HFFc6 (cell line): ENCODE measurements at regions not wholly inside any gene's neighbourhood (a gene's known extent, or its start where the extent isn't known, plus 50 kb on each side); places are given as distances from the start of the nearest gene placed in this dataset.
"Not testable (repeated sequence)": the region's sequence is repeated elsewhere in the genome, so short reads cannot be mapped to it uniquely, and the experiment has no call there.

ENCODE experiments used
- DNase-seq: peaks from one replicate; pipeline ENCODE4 v3.0.0-alpha.2; 2018
- H3K27ac Mint-ChIP-seq: 2 replicates; pipeline ENCODE4 v1.8.0; 2020; ENCODE audit warnings: mild to moderate bottlenecking, mixed read lengths
- H3K27me3 Mint-ChIP-seq: 2 replicates; pipeline ENCODE4 v1.8.0; 2021; ENCODE audit warnings: mild to moderate bottlenecking, moderate library complexity, mixed read lengths; ENCODE audit not compliant: insufficient read depth
- H3K36me3 Mint-ChIP-seq: 2 replicates; pipeline ENCODE4 v1.8.0; 2021; ENCODE audit warnings: low read depth, mixed read lengths
- H3K4me1 Mint-ChIP-seq: 2 replicates; pipeline ENCODE4 v1.8.0; 2020; ENCODE audit warnings: low read depth, mixed read lengths
- H3K4me3 Mint-ChIP-seq: 2 replicates; pipeline ENCODE4 v1.8.0; 2020; ENCODE audit warnings: mild to moderate bottlenecking, moderate library complexity, mixed read lengths
- H3K9me3 Mint-ChIP-seq: 2 replicates; pipeline ENCODE4 v1.8.0; 2020; ENCODE audit warnings: mild to moderate bottlenecking, mixed read lengths
- CTCF ChIP-seq: fragments of 200-600 bp; sonication (generic); IDR thresholded peaks from 2 replicates; pipeline ENCODE4 v1.5.0; 2021; ENCODE audit warnings: antibody characterized with exemption, mild to moderate bottlenecking

DNA sequence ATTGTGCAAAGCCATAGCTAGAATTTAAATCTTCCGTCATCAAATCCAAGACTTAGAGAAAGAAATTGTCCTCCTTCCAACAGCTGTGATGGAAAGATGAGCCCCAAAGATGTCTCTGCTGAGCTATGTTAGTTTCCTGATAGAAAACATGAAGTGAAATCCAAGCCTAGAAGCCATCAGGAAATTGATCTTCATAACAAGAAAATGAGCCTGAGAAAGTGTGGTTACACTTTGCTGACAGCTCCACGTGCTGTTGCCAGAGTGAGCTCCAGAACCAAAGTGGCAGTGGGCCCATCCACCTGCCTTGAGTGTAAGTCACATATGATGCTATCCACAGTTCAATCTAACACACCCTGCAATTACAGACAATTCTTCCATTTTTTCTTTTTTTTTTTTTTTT lies 58.0 kb upstream of the UBASH3B start:
- no peak for TF ChIP-seq CTCF
- Mint-ChIP-seq H3K9me3 (no peaks in the 10 kb centered on the region), H3K27ac (no peak overlapping the region), H3K27me3 (peaks cover 7% of the 10 kb centered on the region), H3K4me3 (no peak overlapping the region), H3K36me3 (no peaks in the 10 kb centered on the region), H3K4me1 (peaks cover 39% of the 10 kb centered on the region)
- no peak for DNase-seq

DNA sequence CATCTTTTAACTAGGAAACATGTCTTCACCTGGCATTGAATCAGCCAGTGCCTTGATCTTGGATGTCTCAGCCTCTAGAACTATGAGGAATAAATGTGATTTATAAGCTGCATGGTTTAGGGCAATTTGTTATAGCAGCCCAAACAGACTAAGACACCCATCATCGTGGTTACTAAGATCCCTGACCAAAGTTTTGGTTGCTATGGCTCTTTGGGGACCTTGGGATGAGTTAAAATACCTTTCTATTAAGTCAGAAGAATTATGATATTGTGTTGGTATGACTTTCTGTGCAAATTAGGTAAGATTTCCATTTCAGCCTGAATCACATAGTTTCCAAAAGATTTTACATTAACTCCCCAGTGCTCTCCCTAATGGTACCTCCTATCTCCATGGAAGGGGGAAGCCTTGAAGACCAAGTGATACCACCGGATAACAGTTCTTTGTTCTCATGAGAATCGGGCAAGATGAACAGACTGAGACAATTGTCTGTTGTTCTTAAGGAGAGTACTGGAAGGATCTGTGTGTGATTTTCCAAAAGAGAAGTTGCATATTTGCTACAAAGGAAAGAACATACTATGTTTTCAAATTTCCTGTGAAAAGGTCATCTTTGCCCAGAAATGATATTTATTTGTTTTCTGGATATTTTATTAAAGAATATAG lies 60.4 kb upstream of the UBASH3B start:
- no peaks in the 10 kb centered on the region for H3K9me3 Mint-ChIP-seq
- no peak for DNase-seq
- H3K4me3 Mint-ChIP-seq = no peak overlapping the region
- H3K27ac Mint-ChIP-seq = no peak overlapping the region
- peaks cover 9% of the 10 kb centered on the region for H3K27me3 Mint-ChIP-seq
- peaks cover 25% of the 10 kb centered on the region for H3K4me1 Mint-ChIP-seq
- H3K36me3 Mint-ChIP-seq = no peaks in the 10 kb centered on the region
- no peak for TF ChIP-seq CTCF

DNA sequence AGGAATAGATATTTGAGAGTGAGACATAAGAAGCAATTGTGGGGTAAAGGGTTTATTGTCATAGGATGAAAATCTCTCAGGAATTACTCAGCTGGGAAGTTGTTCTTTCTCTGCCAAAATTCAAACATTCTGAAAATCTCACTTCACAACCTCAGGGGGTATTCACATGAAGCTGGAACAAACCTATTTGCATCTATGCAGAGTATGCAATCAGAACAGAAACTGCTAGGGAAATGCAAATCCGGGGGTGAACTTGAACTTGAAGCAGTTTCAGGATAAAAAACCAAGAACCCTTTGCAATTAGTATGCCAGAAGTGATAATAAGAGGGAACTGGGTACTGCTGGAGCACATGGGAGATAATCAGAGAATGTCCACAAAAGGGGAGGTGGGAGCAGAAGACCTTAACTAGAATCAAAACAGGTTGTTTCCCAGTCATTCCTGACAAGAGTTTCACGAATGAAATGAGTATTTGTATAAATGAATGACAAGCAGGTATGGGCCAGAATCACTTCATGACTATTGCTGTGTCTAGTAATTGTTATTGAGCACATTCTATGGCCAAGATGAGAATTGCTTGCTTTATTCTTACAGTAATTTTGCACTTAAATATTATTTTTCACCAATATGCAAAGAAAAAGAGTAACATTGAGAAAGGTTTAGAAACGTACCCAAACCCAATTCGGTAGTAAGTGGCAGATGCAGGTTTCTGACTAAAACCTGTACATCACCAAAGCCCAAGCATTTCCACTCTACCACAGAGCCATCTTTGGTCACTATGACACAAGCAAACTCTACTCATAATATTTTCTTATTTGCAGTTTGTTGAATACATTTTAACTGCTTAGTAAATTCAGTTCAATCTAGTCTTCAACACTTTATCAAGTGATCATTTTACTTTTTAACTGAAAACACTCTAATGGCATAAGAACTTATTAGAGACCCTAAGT lies 61.8 kb upstream of the UBASH3B start:
- no peak overlapping the region for H3K27ac Mint-ChIP-seq
- TF ChIP-seq CTCF = no peak
- no peaks in the 10 kb centered on the region for H3K36me3 Mint-ChIP-seq
- H3K4me1 Mint-ChIP-seq = peaks cover 13% of the 10 kb centered on the region
- peaks cover 18% of the 10 kb centered on the region for H3K27me3 Mint-ChIP-seq
- H3K4me3 Mint-ChIP-seq = no peak overlapping the region
- H3K9me3 Mint-ChIP-seq = no peaks in the 10 kb centered on the region
- DNase-seq = no peak

- no peak for DNase-seq
- no peak for TF ChIP-seq CTCF
- H3K36me3 Mint-ChIP-seq = no peaks in the 10 kb centered on the region
- H3K4me3 Mint-ChIP-seq = no peak overlapping the region
- peaks cover 11% of the 10 kb centered on the region; the same call in 1 of the 2 replicates for H3K4me1 Mint-ChIP-seq
- H3K27ac Mint-ChIP-seq = no peak overlapping the region
- H3K9me3 Mint-ChIP-seq = no peaks in the 10 kb centered on the region
- peaks cover 18% of the 10 kb centered on the region for H3K27me3 Mint-ChIP-seq
These were observed 62.9 kb upstream of the UBASH3B start for GRCh38 chr11:122592641-122593040.

- DNase-seq = no peak
- TF ChIP-seq CTCF = no peak
- H3K27me3 Mint-ChIP-seq = peaks cover 20% of the 10 kb centered on the region
- H3K4me1 Mint-ChIP-seq = peaks cover 12% of the 10 kb centered on the region
- H3K4me3 Mint-ChIP-seq = no peak overlapping the region
- peaks cover 9% of the 10 kb centered on the region; the same call in 1 of the 2 replicates for H3K36me3 Mint-ChIP-seq
- peaks cover 12% of the 10 kb centered on the region; the same call in 1 of the 2 replicates for H3K9me3 Mint-ChIP-seq
- H3K27ac Mint-ChIP-seq = no peak overlapping the region
These were observed 70.9 kb upstream of the UBASH3B start for GRCh38 chr11:122584670-122585069.

GRCh38 chr11:122580071-122580470 lies 75.5 kb upstream of the UBASH3B start:
- peaks cover 18% of the 10 kb centered on the region for H3K4me1 Mint-ChIP-seq
- peaks cover 12% of the 10 kb centered on the region; the same call in 1 of the 2 replicates for H3K9me3 Mint-ChIP-seq
- not testable (repeated sequence) for DNase-seq, H3K36me3 Mint-ChIP-seq, H3K27ac Mint-ChIP-seq, H3K4me3 Mint-ChIP-seq
- peaks cover 10% of the 10 kb centered on the region for H3K27me3 Mint-ChIP-seq
